Esophagus squamous epithelium (tissue), 4 donors: ENCODE measurements at regions not wholly inside any gene's neighbourhood (a gene's known extent, or its start where the extent isn't known, plus 50 kb on each side); places are given as distances from the start of the nearest gene placed in this dataset.

Experiments used
- CTCF ChIP-seq, 6 experiments: fragments of 450-650 bp in 4 of 6; fragments of 200-600 bp in 2 of 6; sonication (generic) in 2 of 6; IDR thresholded peaks; one replicate each; pipeline ENCODE4 v1.5.1; 2016 to 2019; ENCODE audit warnings: antibody characterized with exemption in 6 of 6, mild to moderate bottlenecking in 4 of 6, moderate library complexity in 4 of 6
- POLR2A ChIP-seq, 4 donors: fragments of 450-650 bp; IDR thresholded peaks; one replicate each; pipeline ENCODE4 v1.6.1; 2017; ENCODE audit warnings: antibody characterized with exemption in 4 of 4, mild to moderate bottlenecking in 4 of 4, moderate library complexity in 3 of 4

GRCh38 chr10:124200011-124200410 lies 106.6 kb upstream of the CHST15 start:
- TF ChIP-seq CTCF (IDR thresholded peaks at IDR 0.05) (no peak), POLR2A (IDR thresholded peaks at IDR 0.05) (no peak)
